ENCODE measurements at regions not wholly inside any gene's neighbourhood (a gene's known extent, or its start where the extent isn't known, plus 50 kb on each side); places are given as distances from the start of the nearest gene placed in this dataset.

GRCh38 chr3:95350049-95350448 lies 1287.2 kb downstream of the NSUN3 start:
- no peaks in the 10 kb centered on the region for H3K9me3 ChIP-seq
- H3K4me3 ChIP-seq: no peak overlapping the region
- H3K36me3 ChIP-seq: no peaks in the 10 kb centered on the region
- TF ChIP-seq POLR2AphosphoS5 (IDR thresholded peaks at IDR 0.05) (no peak), POLR2A (IDR thresholded peaks at IDR 0.05; ENCODE audit: low read depth) (no peak), EP300 (IDR thresholded peaks at IDR 0.05) (no peak), CTCF (IDR thresholded peaks at IDR 0.05) (no peak)
- no peaks in the 10 kb centered on the region for H3K27me3 ChIP-seq
- H3K27ac ChIP-seq (replicated peaks in 1 of 4): no peak overlapping the region
- intact Hi-C loops (cut with DNase I): no loop called here
- no peak for DNase-seq (ENCODE audit: extremely low spot score)
- no peaks in the 10 kb centered on the region for H3K4me1 ChIP-seq
- WGBS: 90% methylated on average over 4 of the region's 4 CpGs

DNA sequence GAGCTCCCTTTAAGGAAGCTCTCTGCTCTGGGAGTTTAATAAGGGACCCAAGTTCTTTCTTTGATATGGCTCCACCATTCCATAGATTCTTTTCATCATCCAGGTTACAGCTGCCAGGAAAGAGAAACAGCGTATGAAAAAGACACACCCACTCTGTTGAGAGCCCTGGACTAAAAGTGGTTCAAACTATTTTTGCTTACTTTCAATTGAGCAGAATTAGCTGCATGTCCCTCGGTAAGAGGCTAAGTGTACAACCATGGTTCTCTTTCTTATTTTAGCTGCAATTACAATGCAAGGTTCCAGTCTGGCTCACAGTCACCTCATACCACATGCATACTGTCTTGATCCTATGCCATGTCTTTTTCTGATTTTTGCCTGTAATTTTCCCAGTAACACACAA lies 1288.3 kb downstream of the NSUN3 start:
- TF ChIP-seq EP300 (IDR thresholded peaks at IDR 0.05) (no peak), POLR2A (IDR thresholded peaks at IDR 0.05; ENCODE audit: low read depth) (no peak), POLR2AphosphoS5 (IDR thresholded peaks at IDR 0.05) (no peak), CTCF (IDR thresholded peaks at IDR 0.05) (no peak)
- no peak overlapping the region for H3K4me3 ChIP-seq

GRCh38 chr3:95352471-95352870 lies 1289.6 kb downstream of the NSUN3 start:
- intact Hi-C loops (cut with DNase I): no loop called here
- 38% methylated on average over 1 of the region's 1 CpG for WGBS

More for the DNA sequence above, 1288.3 kb downstream of the NSUN3 start:
- H3K27me3 ChIP-seq: no peaks in the 10 kb centered on the region
- H3K9me3 ChIP-seq: no peaks in the 10 kb centered on the region
- intact Hi-C loops (cut with DNase I): no loop called here
- DNase-seq (ENCODE audit: extremely low spot score): no peak
- no peaks in the 10 kb centered on the region for H3K36me3 ChIP-seq
- H3K27ac ChIP-seq (replicated peaks in 1 of 4): no peak overlapping the region
- no peaks in the 10 kb centered on the region for H3K4me1 ChIP-seq
- WGBS: 79% methylated on average over 2 of the region's 2 CpGs

DNA sequence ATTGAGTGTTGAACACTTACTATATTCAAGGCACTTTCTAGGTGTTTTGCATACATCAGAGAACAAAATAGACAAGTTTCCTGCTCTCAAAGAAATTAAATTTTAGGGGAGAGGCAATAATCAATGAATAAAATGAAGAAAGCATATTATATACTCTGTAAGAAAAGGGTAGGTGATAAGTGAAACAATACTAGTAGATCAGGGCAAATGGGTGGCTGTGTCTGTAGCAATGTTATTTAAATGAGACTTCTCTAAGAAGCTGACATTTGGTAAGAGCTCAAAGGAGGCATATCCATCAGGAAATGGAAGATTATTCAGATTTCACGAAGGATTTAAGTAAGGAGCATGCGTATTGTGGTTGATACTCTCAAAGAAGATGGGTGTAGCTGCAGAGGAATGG lies 1291.6 kb downstream of the NSUN3 start:
- TF ChIP-seq CTCF (IDR thresholded peaks at IDR 0.05) (no peak), POLR2AphosphoS5 (IDR thresholded peaks at IDR 0.05) (no peak)
- H3K4me3 ChIP-seq: no peak overlapping the region
- DNase-seq (ENCODE audit: extremely low spot score): no peak
- no peaks in the 10 kb centered on the region for H3K36me3 ChIP-seq
- intact Hi-C loops (cut with DNase I): no loop called here
- 85% methylated on average over 2 of the region's 2 CpGs for WGBS
- no peaks in the 10 kb centered on the region for H3K4me1 ChIP-seq
- H3K27ac ChIP-seq (replicated peaks in 1 of 4): no peak overlapping the region
- H3K27me3 ChIP-seq: no peaks in the 10 kb centered on the region
- H3K9me3 ChIP-seq: no peaks in the 10 kb centered on the region

More at GRCh38 chr3:95352471-95352870, 1289.6 kb downstream of the NSUN3 start:
- Histone ChIP-seq H3K9me3 (no peaks in the 10 kb centered on the region), H3K4me1 (no peaks in the 10 kb centered on the region), H3K36me3 (no peaks in the 10 kb centered on the region), H3K27me3 (no peaks in the 10 kb centered on the region), H3K4me3 (no peak overlapping the region), H3K27ac (replicated peaks in 1 of 4) (no peak overlapping the region)
- TF ChIP-seq POLR2AphosphoS5 (IDR thresholded peaks at IDR 0.05) (no peak), CTCF (IDR thresholded peaks at IDR 0.05) (no peak), POLR2A (IDR thresholded peaks at IDR 0.05; ENCODE audit: low read depth) (no peak), EP300 (IDR thresholded peaks at IDR 0.05) (no peak)
- no peak for DNase-seq (ENCODE audit: extremely low spot score)

GRCh38 chr3:95356764-95357501 lies 1294.1 kb downstream of the NSUN3 start:
- Histone ChIP-seq H3K9me3 (no peaks in the 10 kb centered on the region), H3K4me3 (no peak overlapping the region), H3K4me1 (no peaks in the 10 kb centered on the region), H3K27ac (replicated peaks in 1 of 4) (no peak overlapping the region), H3K27me3 (no peaks in the 10 kb centered on the region), H3K36me3 (no peaks in the 10 kb centered on the region)
- no peak for TF ChIP-seq POLR2AphosphoS5 (IDR thresholded peaks at IDR 0.05)
- intact Hi-C loops (cut with DNase I): no loop called here
- WGBS: 96% methylated on average over 11 of the region's 11 CpGs
- DNase-seq (ENCODE audit: extremely low spot score): no peak
